ENCODE measurements at regions not wholly inside any gene's neighbourhood (a gene's known extent, or its start where the extent isn't known, plus 50 kb on each side); places are given as distances from the start of the nearest gene placed in this dataset.

GRCh38 chr21:22450507-22450906, 1452.3 kb downstream of the NCAM2 start:
- TF ChIP-seq, protein P1, sequence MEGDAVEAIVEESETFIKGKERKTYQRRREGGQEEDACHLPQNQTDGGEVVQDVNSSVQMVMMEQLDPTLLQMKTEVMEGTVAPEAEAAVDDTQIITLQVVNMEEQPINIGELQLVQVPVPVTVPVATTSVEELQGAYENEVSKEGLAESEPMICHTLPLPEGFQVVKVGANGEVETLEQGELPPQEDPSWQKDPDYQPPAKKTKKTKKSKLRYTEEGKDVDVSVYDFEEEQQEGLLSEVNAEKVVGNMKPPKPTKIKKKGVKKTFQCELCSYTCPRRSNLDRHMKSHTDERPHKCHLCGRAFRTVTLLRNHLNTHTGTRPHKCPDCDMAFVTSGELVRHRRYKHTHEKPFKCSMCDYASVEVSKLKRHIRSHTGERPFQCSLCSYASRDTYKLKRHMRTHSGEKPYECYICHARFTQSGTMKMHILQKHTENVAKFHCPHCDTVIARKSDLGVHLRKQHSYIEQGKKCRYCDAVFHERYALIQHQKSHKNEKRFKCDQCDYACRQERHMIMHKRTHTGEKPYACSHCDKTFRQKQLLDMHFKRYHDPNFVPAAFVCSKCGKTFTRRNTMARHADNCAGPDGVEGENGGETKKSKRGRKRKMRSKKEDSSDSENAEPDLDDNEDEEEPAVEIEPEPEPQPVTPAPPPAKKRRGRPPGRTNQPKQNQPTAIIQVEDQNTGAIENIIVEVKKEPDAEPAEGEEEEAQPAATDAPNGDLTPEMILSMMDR (IDR thresholded peaks at IDR 0.05; ENCODE audit: control extremely low read depth in 1 of 3, insufficient read depth in 1 of 3, low read depth in 1 of 3, low read length in 3 of 3) = no peak
- TF ChIP-seq RFX5 (IDR thresholded peaks at IDR 0.05; ENCODE audit: borderline replicate concordance, low read depth, low read length) = no peak
- TF ChIP-seq RAD21 (IDR thresholded peaks at IDR 0.05 in 1 of 2, conservative IDR thresholded peaks at IDR 0.05 in 1 of 2; ENCODE audit: low read depth in 2 of 2, low read length in 2 of 2) = no peak
- no peak for TF ChIP-seq NRF1 (IDR thresholded peaks at IDR 0.05; ENCODE audit: low read depth, low read length)
- TF ChIP-seq CBX5 (IDR thresholded peaks at IDR 0.05; ENCODE audit: low read depth, low read length) = no peak
- no peak for TF ChIP-seq FOSL1 (IDR thresholded peaks at IDR 0.05; ENCODE audit: insufficient read depth, low read depth, low read length)
- no peak for TF ChIP-seq EZH2 (IDR thresholded peaks at IDR 0.05; ENCODE audit: low read depth, low read length, severe bottlenecking)
- no peak for TF ChIP-seq E2F6 (IDR thresholded peaks at IDR 0.05)
- TF ChIP-seq TEAD4 (IDR thresholded peaks at IDR 0.05; ENCODE audit: low read depth, low read length) = no peak
- TF ChIP-seq SP1 (IDR thresholded peaks at IDR 0.05; ENCODE audit: low read depth, low read length) = no peak
- no peak for TF ChIP-seq CEBPB (IDR thresholded peaks at IDR 0.05; ENCODE audit: low read depth, low read length)
- no peak for TF ChIP-seq HDAC2 (IDR thresholded peaks at IDR 0.05; ENCODE audit: borderline replicate concordance in 1 of 2, low read depth in 2 of 2, low read length in 2 of 2)

Measured in H1 (cell line).